WTC11 (cell line): ENCODE measurements at regions not wholly inside any gene's neighbourhood (a gene's known extent, or its start where the extent isn't known, plus 50 kb on each side); places are given as distances from the start of the nearest gene placed in this dataset.

Experiments
- ATAC-seq: fragments of 200-7000 bp; cut with Tn5 transposase; 2 replicates; pipeline ENCODE4 v1.10.0; 2021; ENCODE audit warnings: mild to moderate bottlenecking, moderate library complexity
- CTCF ChIA-PET: fragments of 300-600 bp; sonication (Branson Sonifier 250); formaldehyde crosslinking; loops from one replicate; lab custom pipeline; 2021; ENCODE audit warnings: antibody characterized with exemption; lab: Charles Lee
- POLR2A ChIA-PET: fragments of 350-600 bp; sonication (Branson Sonifier 250); formaldehyde crosslinking; loops from one replicate; lab custom pipeline; 2021; ENCODE audit warnings: antibody characterized with exemption; lab: Charles Lee
- DNase-seq: peaks from one replicate; pipeline ENCODE4 v3.0.0; 2021; ENCODE audit warnings: low spot score
- H3K27ac Mint-ChIP-seq: 2 replicates; pipeline ENCODE4 v1.8.0; 2021; ENCODE audit warnings: mixed read lengths
- H3K27me3 Mint-ChIP-seq: 2 replicates; pipeline ENCODE4 v1.8.0; 2021; ENCODE audit warnings: low read depth, mild to moderate bottlenecking, moderate library complexity, mixed read lengths
- H3K36me3 Mint-ChIP-seq: 2 replicates; pipeline ENCODE4 v1.8.0; 2021; ENCODE audit warnings: mixed read lengths
- H3K4me1 Mint-ChIP-seq: 2 replicates; pipeline ENCODE4 v1.8.0; 2022; ENCODE audit warnings: mixed read lengths
- H3K4me3 Mint-ChIP-seq: 2 replicates; pipeline ENCODE4 v1.8.0; 2021; ENCODE audit warnings: mild to moderate bottlenecking, moderate library complexity, mixed read lengths
- H3K9me3 Mint-ChIP-seq: 2 replicates; pipeline ENCODE4 v1.8.0; 2021; ENCODE audit warnings: mixed read lengths
- AFF4 ChIP-seq: sonication (generic); formaldehyde crosslinking; IDR thresholded peaks from 2 replicates; pipeline ENCODE4 v1.8.1; 2023; ENCODE audit warnings: mild to moderate bottlenecking, missing genetic modification reagents, borderline replicate concordance
- ATF2 ChIP-seq: sonication (generic); formaldehyde crosslinking; IDR thresholded peaks from 2 replicates; pipeline ENCODE4 v1.8.1; 2022; ENCODE audit warnings: low read depth, missing genetic modification reagents, borderline replicate concordance
- ATF3 ChIP-seq: sonication (generic); formaldehyde crosslinking; conservative IDR thresholded peaks from 2 replicates; pipeline ENCODE4 v1.8.1; 2022; ENCODE audit warnings: mild to moderate bottlenecking, missing genetic modification reagents
- E2F5 ChIP-seq: sonication (generic); formaldehyde crosslinking; IDR thresholded peaks from 2 replicates; pipeline ENCODE4 v1.8.1; 2022; ENCODE audit warnings: mild to moderate bottlenecking, moderate library complexity, missing genetic modification reagents
- EMX1 ChIP-seq: fragments of 250-450 bp; sonication (Bioruptor Pico); IDR thresholded peaks from 2 replicates; pipeline ENCODE4 v1.8.0; 2021; ENCODE audit warnings: mild to moderate bottlenecking
- ETV6 ChIP-seq: sonication (generic); formaldehyde crosslinking; IDR thresholded peaks from 2 replicates; pipeline ENCODE4 v1.8.1; 2022; ENCODE audit warnings: mild to moderate bottlenecking, missing genetic modification reagents
- FOXJ3 ChIP-seq: sonication (generic); formaldehyde crosslinking; IDR thresholded peaks from 2 replicates; pipeline ENCODE4 v1.9.0; 2021; ENCODE audit warnings: missing genetic modification reagents, mild to moderate bottlenecking, borderline replicate concordance
- GRHL2 ChIP-seq: fragments of 250-450 bp; sonication (Bioruptor Pico); IDR thresholded peaks from 2 replicates; pipeline ENCODE4 v1.8.0; 2022; ENCODE audit warnings: mild to moderate bottlenecking, moderate library complexity; ENCODE audit not compliant: insufficient replicate concordance, severe bottlenecking
- JUN ChIP-seq: sonication (generic); formaldehyde crosslinking; IDR thresholded peaks from 2 replicates; pipeline ENCODE4 v1.8.0; 2023; ENCODE audit warnings: mild to moderate bottlenecking, missing genetic modification reagents
- MAX ChIP-seq: sonication (generic); formaldehyde crosslinking; IDR thresholded peaks from 2 replicates; pipeline ENCODE4 v1.8.0; 2022; ENCODE audit warnings: mild to moderate bottlenecking, missing genetic modification reagents
- MXD4 ChIP-seq: fragments of 250-450 bp; sonication (Bioruptor Pico); IDR thresholded peaks from 2 replicates; pipeline ENCODE4 v1.8.0; 2021; ENCODE audit warnings: mild to moderate bottlenecking, moderate library complexity, borderline replicate concordance
- NR1H2 ChIP-seq: sonication (generic); formaldehyde crosslinking; IDR thresholded peaks from 2 replicates; pipeline ENCODE4 v1.9.0; 2021; ENCODE audit warnings: mild to moderate bottlenecking, moderate library complexity, missing genetic modification reagents
- NR2C2 ChIP-seq: sonication (generic); formaldehyde crosslinking; IDR thresholded peaks from 2 replicates; pipeline ENCODE4 v1.8.0; 2022; ENCODE audit warnings: mild to moderate bottlenecking, missing genetic modification reagents
- SMAD3 ChIP-seq: sonication (generic); formaldehyde crosslinking; IDR thresholded peaks from 2 replicates; pipeline ENCODE4 v1.8.0; 2022; ENCODE audit warnings: missing genetic modification reagents, mild to moderate bottlenecking, borderline replicate concordance
- SP1 ChIP-seq: sonication (generic); formaldehyde crosslinking; conservative IDR thresholded peaks from 2 replicates; pipeline ENCODE4 v1.8.1; 2022; ENCODE audit warnings: missing genetic modification reagents
- TCF7 ChIP-seq: sonication (generic); formaldehyde crosslinking; IDR thresholded peaks from 2 replicates; pipeline ENCODE4 v1.8.0; 2022; ENCODE audit warnings: mild to moderate bottlenecking, low read depth, missing genetic modification reagents, moderate library complexity
- TP53 ChIP-seq: sonication (generic); formaldehyde crosslinking; IDR thresholded peaks from 2 replicates; pipeline ENCODE4 v1.8.1; 2023; ENCODE audit warnings: mild to moderate bottlenecking, missing genetic modification reagents
- USF2 ChIP-seq: sonication (generic); formaldehyde crosslinking; IDR thresholded peaks from 2 replicates; pipeline ENCODE4 v1.8.1; 2023; ENCODE audit warnings: mild to moderate bottlenecking, missing genetic modification reagents, moderate library complexity
- ZNF416 ChIP-seq: fragments of 250-450 bp; sonication (Bioruptor Pico); IDR thresholded peaks from 2 replicates; pipeline ENCODE4 v1.9.0; 2021; ENCODE audit warnings: mild to moderate bottlenecking, inconsistent platforms
- ZSCAN18 ChIP-seq: fragments of 250-450 bp; sonication (Bioruptor Pico); IDR thresholded peaks from 2 replicates; pipeline ENCODE4 v2.1.2; 2022; ENCODE audit warnings: mild to moderate bottlenecking, moderate library complexity

- TF ChIP-seq ETV6 (CRISPR knock-in tag) (no peak), USF2 (CRISPR knock-in tag) (no peak), NR2C2 (CRISPR knock-in tag) (no peak), GRHL2 (CRISPR knock-in tag) (no peak), ATF3 (CRISPR knock-in tag) (no peak), TCF7 (CRISPR knock-in tag) (no peak), ZNF416 (no peak), EMX1 (CRISPR knock-in tag) (no peak), MAX (CRISPR knock-in tag) (no peak)
These were observed 157.1 kb upstream of the SCN7A start (continued) for GRCh38 chr2:166651080-166651675.

- DNase-seq (no peak), ATAC-seq (no peak)
- ChIA-PET POLR2A (no interaction called here), CTCF (no interaction called here)
- TF ChIP-seq AFF4 (CRISPR knock-in tag): no peak
- no peak for TF ChIP-seq USF2 (CRISPR knock-in tag)
- H3K36me3 Mint-ChIP-seq: no peaks in the 10 kb centered on the region
- H3K4me3 Mint-ChIP-seq: no peak overlapping the region
- no peaks in the 10 kb centered on the region for H3K27me3 Mint-ChIP-seq
- H3K27ac Mint-ChIP-seq: no peak overlapping the region
- peaks cover 4% of the 10 kb centered on the region; the same call in 1 of the 2 replicates for H3K9me3 Mint-ChIP-seq
- H3K4me1 Mint-ChIP-seq: peaks cover 5% of the 10 kb centered on the region
These were observed 153.9 kb upstream of the SCN7A start for GRCh38 chr2:166647935-166648334.

GRCh38 chr2:166643980-166644379 lies 149.9 kb upstream of the SCN7A start:
- Mint-ChIP-seq H3K4me3 (no peak overlapping the region), H3K27me3 (no peaks in the 10 kb centered on the region), H3K36me3 (peaks cover 11% of the 10 kb centered on the region; the same call in 1 of the 2 replicates), H3K9me3 (peaks cover 20% of the 10 kb centered on the region), H3K4me1 (peaks cover 5% of the 10 kb centered on the region; the same call in 1 of the 2 replicates), H3K27ac (no peak overlapping the region)
- DNase-seq: no peak
- POLR2A ChIA-PET: no interaction called here
- CTCF ChIA-PET: no interaction called here
- no peak for ATAC-seq
- TF ChIP-seq MXD4 (CRISPR knock-in tag) (no peak), MAX (CRISPR knock-in tag) (no peak), SMAD3 (CRISPR knock-in tag) (no peak), JUN (CRISPR knock-in tag) (no peak), USF2 (CRISPR knock-in tag) (no peak), ATF2 (CRISPR knock-in tag) (no peak), ZNF416 (no peak), GRHL2 (CRISPR knock-in tag) (no peak), FOXJ3 (CRISPR knock-in tag) (no peak), E2F5 (CRISPR knock-in tag) (no peak), TP53 (CRISPR knock-in tag) (no peak), ZSCAN18 (CRISPR knock-in tag) (no peak), SP1 (CRISPR knock-in tag) (no peak), NR1H2 (CRISPR knock-in tag) (no peak), TCF7 (CRISPR knock-in tag) (no peak)
